ENCODE measurements at regions not wholly inside any gene's neighbourhood (a gene's known extent, or its start where the extent isn't known, plus 50 kb on each side); places are given as distances from the start of the nearest gene placed in this dataset.

DNA sequence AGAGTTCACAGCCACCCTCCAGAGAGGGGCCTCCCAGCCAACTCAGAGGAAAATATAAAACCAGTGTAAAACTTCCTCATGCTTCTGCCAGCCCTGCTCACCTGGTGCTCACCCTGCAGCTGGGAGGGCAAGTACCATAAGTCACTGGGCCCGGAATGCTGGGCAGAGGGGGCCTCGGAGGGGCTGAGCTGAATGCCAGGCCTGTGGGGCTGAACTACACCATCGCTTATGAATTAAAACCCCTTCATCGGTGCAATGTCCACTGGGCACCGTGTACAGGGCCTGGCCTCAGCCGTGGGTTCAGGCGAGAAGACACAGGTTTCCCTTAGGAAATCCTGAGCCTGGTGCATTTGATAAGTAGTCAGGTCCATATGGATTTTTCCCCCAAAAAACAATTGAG, 828.6 kb downstream of the TBC1D22A start:
- H3K4me1 ChIP-seq (ENCODE audit: control insufficient read depth in 1 of 2, low read depth in 2 of 2), result no peaks in the 10 kb centered on the region
- TF ChIP-seq, protein P1, sequence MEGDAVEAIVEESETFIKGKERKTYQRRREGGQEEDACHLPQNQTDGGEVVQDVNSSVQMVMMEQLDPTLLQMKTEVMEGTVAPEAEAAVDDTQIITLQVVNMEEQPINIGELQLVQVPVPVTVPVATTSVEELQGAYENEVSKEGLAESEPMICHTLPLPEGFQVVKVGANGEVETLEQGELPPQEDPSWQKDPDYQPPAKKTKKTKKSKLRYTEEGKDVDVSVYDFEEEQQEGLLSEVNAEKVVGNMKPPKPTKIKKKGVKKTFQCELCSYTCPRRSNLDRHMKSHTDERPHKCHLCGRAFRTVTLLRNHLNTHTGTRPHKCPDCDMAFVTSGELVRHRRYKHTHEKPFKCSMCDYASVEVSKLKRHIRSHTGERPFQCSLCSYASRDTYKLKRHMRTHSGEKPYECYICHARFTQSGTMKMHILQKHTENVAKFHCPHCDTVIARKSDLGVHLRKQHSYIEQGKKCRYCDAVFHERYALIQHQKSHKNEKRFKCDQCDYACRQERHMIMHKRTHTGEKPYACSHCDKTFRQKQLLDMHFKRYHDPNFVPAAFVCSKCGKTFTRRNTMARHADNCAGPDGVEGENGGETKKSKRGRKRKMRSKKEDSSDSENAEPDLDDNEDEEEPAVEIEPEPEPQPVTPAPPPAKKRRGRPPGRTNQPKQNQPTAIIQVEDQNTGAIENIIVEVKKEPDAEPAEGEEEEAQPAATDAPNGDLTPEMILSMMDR (IDR thresholded peaks at IDR 0.05), result no peak
- no peak overlapping the region for H3K4me3 ChIP-seq
- no peaks in the 10 kb centered on the region for H3K27me3 ChIP-seq (replicated peaks; ENCODE audit: insufficient read depth)
- H3K36me3 ChIP-seq, result no peaks in the 10 kb centered on the region
- no peaks in the 10 kb centered on the region for H3K9me3 ChIP-seq
- no peak for ATAC-seq (ENCODE audit: insufficient number of reproducible peaks, low FRiP score, low read depth)
- no peak overlapping the region for H3K27ac ChIP-seq
- no peak for DNase-seq (ENCODE audit: low spot score)

GRCh38 chr22:47589271-47590250, 827.1 kb downstream of the TBC1D22A start:
- TF ChIP-seq, protein P1 (IDR thresholded peaks at IDR 0.05), result no peak
- no peak for DNase-seq (ENCODE audit: low spot score)
- H3K36me3 ChIP-seq, result no peaks in the 10 kb centered on the region
- H3K9me3 ChIP-seq, result no peaks in the 10 kb centered on the region
- H3K27ac ChIP-seq, result no peak overlapping the region
- ATAC-seq (ENCODE audit: insufficient number of reproducible peaks, low FRiP score, low read depth), result no peak
- no peaks in the 10 kb centered on the region for H3K27me3 ChIP-seq (replicated peaks; ENCODE audit: insufficient read depth)
- H3K4me1 ChIP-seq (ENCODE audit: control insufficient read depth in 1 of 2, low read depth in 2 of 2), result no peaks in the 10 kb centered on the region
- H3K4me3 ChIP-seq, result no peak overlapping the region

GRCh38 chr22:47588578-47588960, 826.1 kb downstream of the TBC1D22A start:
- no peak for ATAC-seq (ENCODE audit: insufficient number of reproducible peaks, low FRiP score, low read depth)
- TF ChIP-seq, protein P1 (IDR thresholded peaks at IDR 0.05), result no peak
- DNase-seq (ENCODE audit: low spot score), result no peak
- Histone ChIP-seq H3K27ac (no peak overlapping the region), H3K27me3 (replicated peaks; ENCODE audit: insufficient read depth) (no peaks in the 10 kb centered on the region), H3K36me3 (no peaks in the 10 kb centered on the region), H3K4me3 (no peak overlapping the region), H3K9me3 (no peaks in the 10 kb centered on the region), H3K4me1 (ENCODE audit: control insufficient read depth in 1 of 2, low read depth in 2 of 2) (no peaks in the 10 kb centered on the region)

DNA sequence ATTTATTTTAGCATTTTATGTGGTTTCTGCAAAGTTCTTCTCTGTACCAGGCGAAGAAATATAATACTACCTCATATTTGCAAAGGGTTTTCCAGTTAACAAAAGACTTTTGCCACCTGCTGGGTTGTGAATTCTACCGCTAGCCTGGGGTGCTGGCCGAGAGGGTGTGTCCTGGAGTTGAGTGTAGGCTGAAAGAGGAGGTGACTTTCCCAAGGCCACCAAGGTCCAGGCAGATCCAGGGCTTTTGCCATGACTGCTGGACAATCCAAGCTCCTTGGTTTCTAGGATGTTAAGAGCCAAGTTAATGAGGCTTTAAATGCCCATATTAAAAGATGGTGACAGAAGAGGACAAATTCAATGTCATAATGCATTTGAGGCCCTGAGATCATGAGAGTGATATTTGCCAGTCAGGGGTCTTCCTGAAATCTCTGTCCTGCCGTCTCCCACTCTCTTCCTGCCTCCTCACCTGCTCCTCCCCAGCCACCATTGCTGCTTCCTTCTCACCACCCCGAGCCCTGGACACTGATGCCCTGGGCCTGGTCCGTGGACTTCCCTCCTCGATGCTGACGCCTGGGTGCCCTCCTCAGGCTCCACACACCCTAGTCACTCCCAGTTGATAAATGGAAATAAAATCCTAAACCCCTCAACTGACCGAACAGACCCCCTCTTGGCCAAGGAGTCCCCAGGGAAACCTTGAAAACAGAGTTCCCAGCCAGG, 825.6 kb downstream of the TBC1D22A start:
- Histone ChIP-seq H3K27me3 (replicated peaks; ENCODE audit: insufficient read depth) (no peaks in the 10 kb centered on the region), H3K4me1 (ENCODE audit: control insufficient read depth in 1 of 2, low read depth in 2 of 2) (no peaks in the 10 kb centered on the region), H3K9me3 (no peaks in the 10 kb centered on the region), H3K27ac (no peak overlapping the region), H3K36me3 (no peaks in the 10 kb centered on the region), H3K4me3 (no peak overlapping the region)
- ATAC-seq (ENCODE audit: insufficient number of reproducible peaks, low FRiP score, low read depth) (no peak), DNase-seq (ENCODE audit: low spot score) (no peak)
- TF ChIP-seq, protein P1 (IDR thresholded peaks at IDR 0.05), result no peak

DNA sequence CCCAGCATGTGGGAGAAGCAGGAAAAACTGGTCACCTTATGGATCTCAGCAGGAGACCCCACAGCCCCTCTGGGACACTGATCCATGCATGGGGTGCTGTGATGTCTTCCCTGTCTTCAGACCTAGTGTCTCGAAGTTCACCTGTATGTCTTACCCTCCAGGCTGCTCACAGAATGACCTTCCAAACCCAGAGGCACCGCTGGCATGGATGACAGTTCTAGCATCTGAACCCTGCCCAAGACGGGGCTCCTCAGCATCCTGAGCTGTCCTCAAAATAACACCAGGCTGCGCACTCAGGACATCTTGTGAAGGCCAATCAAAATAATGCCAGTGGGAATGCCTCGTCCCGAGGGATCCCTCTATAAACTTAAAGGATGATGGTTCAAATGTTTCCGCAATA, 824.9 kb downstream of the TBC1D22A start:
- no peaks in the 10 kb centered on the region for H3K9me3 ChIP-seq
- H3K4me3 ChIP-seq, result no peak overlapping the region
- TF ChIP-seq, protein P1 (IDR thresholded peaks at IDR 0.05), result no peak
- H3K4me1 ChIP-seq (ENCODE audit: control insufficient read depth in 1 of 2, low read depth in 2 of 2), result no peaks in the 10 kb centered on the region
- DNase-seq (ENCODE audit: low spot score) (no peak), ATAC-seq (ENCODE audit: insufficient number of reproducible peaks, low FRiP score, low read depth) (no peak)
- no peaks in the 10 kb centered on the region for H3K27me3 ChIP-seq (replicated peaks; ENCODE audit: insufficient read depth)
- no peak overlapping the region for H3K27ac ChIP-seq
- no peaks in the 10 kb centered on the region for H3K36me3 ChIP-seq
